OCI-LY7 (cell line): ENCODE measurements at regions not wholly inside any gene's neighbourhood (a gene's known extent, or its start where the extent isn't known, plus 50 kb on each side); places are given as distances from the start of the nearest gene placed in this dataset.

Experiments used
- EZH2phosphoT487 ChIP-seq: fragments of 200-600 bp; sonication (generic); IDR thresholded peaks from 2 replicates; pipeline ENCODE4 v1.6.1; 2018; ENCODE audit warnings: low read depth, borderline replicate concordance, mild to moderate bottlenecking, mixed run types, antibody characterized with exemption, low read length, moderate library complexity, mixed read lengths
- TF ChIP-seq, protein P1 (sequence below): fragments of 200-600 bp; sonication (generic); conservative IDR thresholded peaks from 2 replicates; pipeline ENCODE4 v1.5.1; 2014; ENCODE audit warnings: mild to moderate bottlenecking, antibody characterized with exemption, low read length, moderate library complexity, mixed read lengths

DNA sequence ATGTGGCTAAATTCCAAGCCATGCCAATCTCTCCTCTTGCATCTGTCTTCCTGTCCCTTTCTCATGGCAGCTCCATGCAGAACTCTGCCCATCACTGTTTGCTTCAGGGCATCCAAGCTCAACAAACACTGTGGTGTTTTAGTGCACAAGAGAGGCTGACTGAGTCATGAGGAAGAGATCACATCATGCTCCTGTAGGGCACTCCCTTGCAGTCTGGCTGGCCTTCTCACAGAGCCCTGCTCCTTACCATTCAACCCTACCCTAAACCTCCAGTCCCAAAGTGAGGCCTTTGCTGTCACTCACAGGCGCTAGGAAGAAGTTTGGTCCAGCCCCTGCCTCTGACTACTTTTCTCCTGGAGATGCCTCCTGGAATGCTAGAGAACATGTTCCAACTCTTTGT lies 194.0 kb downstream of the LRATD1 start:
- TF ChIP-seq, protein P1, sequence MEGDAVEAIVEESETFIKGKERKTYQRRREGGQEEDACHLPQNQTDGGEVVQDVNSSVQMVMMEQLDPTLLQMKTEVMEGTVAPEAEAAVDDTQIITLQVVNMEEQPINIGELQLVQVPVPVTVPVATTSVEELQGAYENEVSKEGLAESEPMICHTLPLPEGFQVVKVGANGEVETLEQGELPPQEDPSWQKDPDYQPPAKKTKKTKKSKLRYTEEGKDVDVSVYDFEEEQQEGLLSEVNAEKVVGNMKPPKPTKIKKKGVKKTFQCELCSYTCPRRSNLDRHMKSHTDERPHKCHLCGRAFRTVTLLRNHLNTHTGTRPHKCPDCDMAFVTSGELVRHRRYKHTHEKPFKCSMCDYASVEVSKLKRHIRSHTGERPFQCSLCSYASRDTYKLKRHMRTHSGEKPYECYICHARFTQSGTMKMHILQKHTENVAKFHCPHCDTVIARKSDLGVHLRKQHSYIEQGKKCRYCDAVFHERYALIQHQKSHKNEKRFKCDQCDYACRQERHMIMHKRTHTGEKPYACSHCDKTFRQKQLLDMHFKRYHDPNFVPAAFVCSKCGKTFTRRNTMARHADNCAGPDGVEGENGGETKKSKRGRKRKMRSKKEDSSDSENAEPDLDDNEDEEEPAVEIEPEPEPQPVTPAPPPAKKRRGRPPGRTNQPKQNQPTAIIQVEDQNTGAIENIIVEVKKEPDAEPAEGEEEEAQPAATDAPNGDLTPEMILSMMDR, result no peak
- TF ChIP-seq EZH2phosphoT487, result no peak
